KMS-11 (cell line): ENCODE measurements at regions not wholly inside any gene's neighbourhood (a gene's known extent, or its start where the extent isn't known, plus 50 kb on each side); places are given as distances from the start of the nearest gene placed in this dataset.

Experiments
- H2AFZ ChIP-seq: fragments of 200-600 bp; sonication (generic); 2 replicates; pipeline ENCODE4 v1.6.1; 2016; ENCODE audit warnings: antibody characterized with exemption, mixed run types, low read depth
- H3K27ac ChIP-seq: fragments of 200-600 bp; sonication (generic); 2 replicates; pipeline ENCODE4 v1.6.1; 2016; ENCODE audit warnings: mild to moderate bottlenecking, mixed run types
- H3K27me3 ChIP-seq: fragments of 200-600 bp; sonication (generic); 2 replicates; pipeline ENCODE4 v1.6.1; 2017; ENCODE audit warnings: mild to moderate bottlenecking, low read depth, mixed run types, moderate library complexity; ENCODE audit not compliant: insufficient read depth
- H3K36me3 ChIP-seq: fragments of 200-600 bp; sonication (generic); 2 replicates; pipeline ENCODE4 v1.6.1; 2017; ENCODE audit warnings: mild to moderate bottlenecking, mixed run types; ENCODE audit not compliant: insufficient read depth
- H3K4me1 ChIP-seq: fragments of 200-600 bp; sonication (generic); 2 replicates; pipeline ENCODE4 v1.6.1; 2016; ENCODE audit warnings: mild to moderate bottlenecking, low read depth, mixed run types; ENCODE audit not compliant: poor library complexity, severe bottlenecking
- H3K4me2 ChIP-seq: fragments of 200-600 bp; sonication (generic); 2 replicates; pipeline ENCODE4 v1.7.0; 2016; ENCODE audit warnings: mild to moderate bottlenecking, mixed run types
- H3K4me3 ChIP-seq: fragments of 200-600 bp; sonication (generic); IDR thresholded peaks from 2 replicates; pipeline ENCODE4 v1.6.1; 2017; ENCODE audit warnings: low read depth, low read length, mixed read lengths; ENCODE audit not compliant: insufficient read depth
- H3K79me2 ChIP-seq: fragments of 200-600 bp; sonication (generic); 2 replicates; pipeline ENCODE4 v1.6.1; 2016; ENCODE audit warnings: low read depth, mixed run types; ENCODE audit not compliant: insufficient read depth
- H3K9ac ChIP-seq: fragments of 200-600 bp; sonication (generic); 2 replicates; pipeline ENCODE4 v1.6.1; 2016; ENCODE audit warnings: mild to moderate bottlenecking, mixed run types
- H4K20me1 ChIP-seq: fragments of 200-600 bp; sonication (generic); 2 replicates; pipeline ENCODE4 v1.6.1; 2016; ENCODE audit warnings: mild to moderate bottlenecking, mixed run types; ENCODE audit not compliant: insufficient read depth
- TF ChIP-seq, protein P1 (sequence below): fragments of 200-600 bp; sonication (generic); conservative IDR thresholded peaks from 2 replicates; pipeline ENCODE4 v1.6.1; 2017; ENCODE audit warnings: low read depth, mild to moderate bottlenecking, antibody characterized with exemption, low read length, moderate library complexity, mixed read lengths

DNA sequence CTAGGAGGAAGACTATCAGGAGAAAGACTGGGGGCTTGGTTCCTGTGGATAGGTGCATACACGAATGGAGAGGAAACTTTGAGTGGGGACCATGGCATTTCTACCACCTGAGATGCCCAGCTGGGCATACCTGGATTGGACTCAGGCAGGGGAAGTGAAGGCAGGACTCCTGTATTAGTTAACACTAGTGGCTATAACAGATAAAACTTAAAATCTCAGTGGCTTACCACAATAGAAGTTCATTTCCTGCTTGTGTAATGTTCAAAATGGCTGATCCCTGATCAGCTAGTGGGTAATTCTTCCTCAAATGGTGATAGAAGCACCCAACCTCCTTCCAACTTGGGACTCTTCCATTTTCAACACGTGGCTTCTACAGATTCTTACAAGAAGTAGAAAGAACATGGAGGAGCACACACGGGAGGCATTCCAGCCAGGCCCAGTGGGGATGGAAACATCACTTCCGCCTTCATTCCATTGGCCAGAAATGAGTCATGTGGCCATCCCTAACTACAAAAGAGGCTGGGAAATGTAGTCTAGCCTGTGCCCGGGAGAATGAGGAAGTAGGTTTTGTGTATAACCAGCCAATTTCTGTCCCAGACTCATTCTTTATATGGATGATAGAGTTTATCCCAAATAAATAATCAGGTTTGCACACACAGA, 112.1 kb downstream of the UTP18 start:
- Histone ChIP-seq H3K4me2 (no peak overlapping the region), H3K4me1 (no peaks in the 10 kb centered on the region), H3K27me3 (no peaks in the 10 kb centered on the region), H3K9ac (no peak overlapping the region), H4K20me1 (no peaks in the 10 kb centered on the region), H3K4me3 (no peak overlapping the region), H3K36me3 (no peaks in the 10 kb centered on the region), H3K27ac (no peak overlapping the region), H3K79me2 (no peaks in the 10 kb centered on the region), H2AFZ (peak overlapping the region; percentile 53)
- TF ChIP-seq, protein P1, sequence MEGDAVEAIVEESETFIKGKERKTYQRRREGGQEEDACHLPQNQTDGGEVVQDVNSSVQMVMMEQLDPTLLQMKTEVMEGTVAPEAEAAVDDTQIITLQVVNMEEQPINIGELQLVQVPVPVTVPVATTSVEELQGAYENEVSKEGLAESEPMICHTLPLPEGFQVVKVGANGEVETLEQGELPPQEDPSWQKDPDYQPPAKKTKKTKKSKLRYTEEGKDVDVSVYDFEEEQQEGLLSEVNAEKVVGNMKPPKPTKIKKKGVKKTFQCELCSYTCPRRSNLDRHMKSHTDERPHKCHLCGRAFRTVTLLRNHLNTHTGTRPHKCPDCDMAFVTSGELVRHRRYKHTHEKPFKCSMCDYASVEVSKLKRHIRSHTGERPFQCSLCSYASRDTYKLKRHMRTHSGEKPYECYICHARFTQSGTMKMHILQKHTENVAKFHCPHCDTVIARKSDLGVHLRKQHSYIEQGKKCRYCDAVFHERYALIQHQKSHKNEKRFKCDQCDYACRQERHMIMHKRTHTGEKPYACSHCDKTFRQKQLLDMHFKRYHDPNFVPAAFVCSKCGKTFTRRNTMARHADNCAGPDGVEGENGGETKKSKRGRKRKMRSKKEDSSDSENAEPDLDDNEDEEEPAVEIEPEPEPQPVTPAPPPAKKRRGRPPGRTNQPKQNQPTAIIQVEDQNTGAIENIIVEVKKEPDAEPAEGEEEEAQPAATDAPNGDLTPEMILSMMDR: no peak

DNA sequence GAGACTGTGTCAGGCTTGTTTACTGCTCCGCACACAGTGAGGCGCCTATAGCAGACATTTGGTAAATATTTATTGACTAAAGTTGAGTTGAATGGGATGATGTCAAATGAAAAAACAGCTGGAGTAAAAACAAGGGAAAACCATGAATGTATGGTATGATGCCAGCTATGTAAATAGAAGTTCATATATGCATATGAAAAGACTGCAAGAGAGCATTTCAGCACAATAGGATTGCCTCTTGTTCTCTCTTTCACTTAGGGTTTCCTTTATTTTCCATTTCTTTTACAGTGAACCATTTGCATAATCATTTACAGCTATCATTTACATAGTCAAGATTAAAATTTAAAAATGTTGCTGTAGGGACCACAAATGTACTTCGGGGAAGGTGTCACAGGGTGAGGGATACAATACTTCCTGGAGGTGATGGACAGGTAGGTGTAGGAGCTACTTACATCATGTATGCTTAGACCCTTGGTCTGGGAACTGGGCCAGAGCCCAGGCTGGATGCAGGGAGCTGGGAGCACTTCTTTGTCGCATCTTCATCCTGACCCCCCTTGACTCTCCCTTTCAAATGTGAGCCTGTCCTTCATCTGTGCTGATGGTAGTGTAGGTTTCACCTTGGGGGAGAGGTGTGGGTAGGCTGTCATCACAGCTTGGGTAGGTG, 113.3 kb downstream of the UTP18 start:
- no peaks in the 10 kb centered on the region for H3K79me2 ChIP-seq
- no peaks in the 10 kb centered on the region for H3K36me3 ChIP-seq
- H3K4me2 ChIP-seq: no peak overlapping the region
- no peak overlapping the region for H3K27ac ChIP-seq
- no peak overlapping the region for H3K4me3 ChIP-seq
- no peaks in the 10 kb centered on the region for H3K27me3 ChIP-seq
- H2AFZ ChIP-seq: no peak overlapping the region
- no peaks in the 10 kb centered on the region for H3K4me1 ChIP-seq
- H4K20me1 ChIP-seq: no peaks in the 10 kb centered on the region
- H3K9ac ChIP-seq: no peak overlapping the region
- TF ChIP-seq, protein P1: no peak

DNA sequence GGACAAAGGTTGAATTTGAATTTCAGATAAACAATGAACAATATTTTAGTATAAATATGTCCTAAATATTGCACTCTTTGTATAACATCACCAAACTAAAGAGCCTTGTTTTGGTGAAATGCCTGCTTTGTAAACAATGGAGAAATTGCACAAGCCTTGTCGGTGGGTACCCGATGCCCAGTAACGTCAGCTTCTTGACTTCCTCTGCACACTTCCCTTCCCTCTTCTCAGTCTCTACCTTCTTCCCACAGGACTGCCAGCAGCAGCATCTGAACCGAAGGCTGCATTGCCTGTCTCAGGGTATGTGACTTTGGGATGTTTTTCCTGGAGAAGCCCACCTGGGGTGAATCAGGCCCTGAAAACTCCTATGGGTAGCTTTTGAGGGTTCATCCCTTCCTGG, 113.9 kb downstream of the UTP18 start:
- H3K36me3 ChIP-seq: no peaks in the 10 kb centered on the region
- no peaks in the 10 kb centered on the region for H3K4me1 ChIP-seq
- no peak overlapping the region for H2AFZ ChIP-seq
- H3K79me2 ChIP-seq: no peaks in the 10 kb centered on the region
- no peak overlapping the region for H3K27ac ChIP-seq
- no peaks in the 10 kb centered on the region for H3K27me3 ChIP-seq
- no peak overlapping the region for H3K4me2 ChIP-seq
- no peaks in the 10 kb centered on the region for H4K20me1 ChIP-seq
- TF ChIP-seq, protein P1: no peak
- H3K4me3 ChIP-seq: no peak overlapping the region
- H3K9ac ChIP-seq: no peak overlapping the region

DNA sequence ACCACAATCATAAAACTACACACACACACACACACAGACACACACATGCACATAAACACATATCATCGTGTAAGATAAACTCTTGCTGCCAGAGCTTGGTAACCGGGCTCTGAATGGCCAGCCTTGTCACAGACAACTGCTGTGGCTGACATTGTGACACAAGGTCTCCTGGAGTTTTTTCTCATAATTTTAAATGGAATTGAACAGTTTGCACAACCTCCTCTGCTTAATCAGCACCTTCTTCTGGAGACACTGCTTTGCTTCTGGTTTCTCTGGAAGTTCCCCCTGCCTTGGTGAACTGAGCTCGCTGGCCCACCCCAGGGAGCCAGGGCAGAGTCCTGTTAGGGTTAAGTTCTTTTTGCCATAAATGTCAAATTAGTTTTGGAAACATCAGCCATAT, 115.4 kb downstream of the UTP18 start:
- Histone ChIP-seq H3K27ac (no peak overlapping the region), H3K9ac (no peak overlapping the region), H3K4me1 (no peaks in the 10 kb centered on the region), H4K20me1 (no peaks in the 10 kb centered on the region), H3K4me2 (no peak overlapping the region), H3K4me3 (no peak overlapping the region), H3K79me2 (no peaks in the 10 kb centered on the region), H3K27me3 (no peaks in the 10 kb centered on the region), H2AFZ (no peak overlapping the region), H3K36me3 (no peaks in the 10 kb centered on the region)
- TF ChIP-seq, protein P1: no peak
